Adipocyte (in vitro differentiated cells): ENCODE measurements at regions not wholly inside any gene's neighbourhood (a gene's known extent, or its start where the extent isn't known, plus 50 kb on each side); places are given as distances from the start of the nearest gene placed in this dataset.
A peak's percentile ranks its signal among the peaks of the same experiment; 100 is the strongest.
"Not testable (repeated sequence)": the region's sequence is repeated elsewhere in the genome, so short reads cannot be mapped to it uniquely, and the experiment has no call there.

ENCODE experiments used
- DNase-seq: peaks from one replicate; pipeline ENCODE4 v3.0.0-alpha.2; 2015; ENCODE audit warnings: low read depth
- H3K27me3 ChIP-seq: replicated peaks from 2 replicates; pipeline ENCODE4 v1.7.0; 2013; ENCODE audit warnings: mild to moderate bottlenecking, low read length, moderate library complexity; ENCODE audit not compliant: control insufficient read depth, insufficient read depth
- H3K36me3 ChIP-seq: 2 replicates; pipeline ENCODE4 v1.7.0; 2013; ENCODE audit warnings: low read length, mild to moderate bottlenecking, moderate library complexity; ENCODE audit not compliant: control insufficient read depth, insufficient read depth, severe bottlenecking
- H3K4me1 ChIP-seq: 2 replicates; pipeline ENCODE4 v1.7.0; 2013; ENCODE audit warnings: mild to moderate bottlenecking, low read length, moderate library complexity; ENCODE audit not compliant: control insufficient read depth, insufficient read depth
- H3K4me3 ChIP-seq: 2 replicates; pipeline ENCODE4 v1.7.0; 2013; ENCODE audit warnings: mild to moderate bottlenecking, low read length, moderate library complexity
- H3K9ac ChIP-seq: 2 replicates; pipeline ENCODE4 v1.7.0; 2013; ENCODE audit warnings: mild to moderate bottlenecking, low read length, moderate library complexity
- H3K9me3 ChIP-seq: 2 replicates; pipeline ENCODE4 v1.7.0; 2013; ENCODE audit warnings: mild to moderate bottlenecking, low read length, moderate library complexity; ENCODE audit not compliant: control insufficient read depth

DNA sequence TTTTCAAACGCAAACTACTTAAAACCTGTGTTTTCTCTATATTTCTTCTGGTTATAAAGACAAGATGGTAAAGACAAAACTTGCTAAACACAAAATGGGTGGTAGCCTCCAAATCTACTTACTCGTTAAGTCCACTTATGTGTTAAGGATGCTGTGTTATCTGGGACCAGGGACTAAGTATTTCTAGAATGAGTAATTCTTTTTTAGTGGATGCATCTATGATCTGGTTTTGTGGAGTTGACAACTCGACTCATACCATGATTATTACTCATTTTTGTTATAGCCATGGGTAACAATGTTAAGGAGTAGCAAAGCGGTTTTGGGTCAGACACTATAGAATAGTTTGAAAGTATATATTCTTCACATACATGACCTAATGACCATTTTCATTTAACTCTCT lies 239.5 kb upstream of the FOXP2 start:
- DNase-seq = peak; percentile 5
- H3K4me3 ChIP-seq = no peak overlapping the region
- H3K36me3 ChIP-seq = peaks cover 3% of the 10 kb centered on the region
- no peaks in the 10 kb centered on the region for H3K4me1 ChIP-seq
- no peaks in the 10 kb centered on the region for H3K9me3 ChIP-seq
- H3K9ac ChIP-seq = no peak overlapping the region
- H3K27me3 ChIP-seq = no peaks in the 10 kb centered on the region

DNA sequence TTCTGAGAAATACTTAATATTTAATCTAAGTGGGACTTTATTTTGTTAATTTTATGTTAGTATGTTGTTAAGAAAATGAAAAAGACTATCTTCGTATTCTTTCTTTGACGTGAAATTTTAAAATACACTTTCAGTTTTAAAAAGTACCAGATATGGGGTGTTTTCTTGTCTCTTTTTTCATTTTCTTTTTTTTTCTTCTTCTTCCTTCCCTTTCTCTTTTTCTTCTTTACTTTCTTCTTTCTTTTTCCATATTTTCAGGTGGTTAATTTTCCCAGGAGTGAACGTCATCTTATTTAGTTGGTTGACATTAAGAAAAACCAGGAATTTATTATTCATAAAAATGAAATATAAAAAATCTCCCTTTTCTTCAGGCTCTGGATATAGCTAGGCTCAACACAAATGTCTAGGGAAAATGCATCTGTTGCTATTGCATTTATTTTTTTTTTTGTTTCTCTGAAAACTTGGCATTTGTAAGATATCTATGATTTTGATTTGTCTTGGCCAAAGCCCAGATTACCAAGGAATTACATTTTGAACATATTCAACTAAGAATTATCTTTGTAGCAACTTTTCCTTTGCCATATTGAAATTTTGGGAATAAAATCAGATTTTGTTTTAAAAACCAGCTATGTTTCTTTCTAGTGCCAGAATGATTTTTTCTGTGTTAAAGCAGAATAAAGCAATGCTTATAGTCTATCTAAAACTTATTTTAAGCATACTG lies 241.3 kb upstream of the FOXP2 start:
- H3K9ac ChIP-seq = no peak overlapping the region

GRCh38 chr7:114169389-114169788 lies 245.2 kb upstream of the FOXP2 start:
- not testable (repeated sequence) for DNase-seq, H3K9me3 ChIP-seq, H3K4me3 ChIP-seq, H3K36me3 ChIP-seq, H3K4me1 ChIP-seq, H3K9ac ChIP-seq, H3K27me3 ChIP-seq

More for the DNA sequence above, 241.3 kb upstream of the FOXP2 start:
- H3K4me3 ChIP-seq = peak overlapping the region; percentile 63
- no peaks in the 10 kb centered on the region for H3K27me3 ChIP-seq
- peaks cover 4% of the 10 kb centered on the region for H3K36me3 ChIP-seq
- DNase-seq = no peak
- no peaks in the 10 kb centered on the region for H3K4me1 ChIP-seq
- no peaks in the 10 kb centered on the region for H3K9me3 ChIP-seq

GRCh38 chr7:114160925-114161324 lies 242.1 kb upstream of the PPP1R3A start:
- no peaks in the 10 kb centered on the region for H3K27me3 ChIP-seq
- H3K36me3 ChIP-seq = no peaks in the 10 kb centered on the region
- H3K9me3 ChIP-seq = no peaks in the 10 kb centered on the region
- DNase-seq = no peak
- no peak overlapping the region for H3K4me3 ChIP-seq
- no peak overlapping the region for H3K9ac ChIP-seq
- H3K4me1 ChIP-seq = no peaks in the 10 kb centered on the region

DNA sequence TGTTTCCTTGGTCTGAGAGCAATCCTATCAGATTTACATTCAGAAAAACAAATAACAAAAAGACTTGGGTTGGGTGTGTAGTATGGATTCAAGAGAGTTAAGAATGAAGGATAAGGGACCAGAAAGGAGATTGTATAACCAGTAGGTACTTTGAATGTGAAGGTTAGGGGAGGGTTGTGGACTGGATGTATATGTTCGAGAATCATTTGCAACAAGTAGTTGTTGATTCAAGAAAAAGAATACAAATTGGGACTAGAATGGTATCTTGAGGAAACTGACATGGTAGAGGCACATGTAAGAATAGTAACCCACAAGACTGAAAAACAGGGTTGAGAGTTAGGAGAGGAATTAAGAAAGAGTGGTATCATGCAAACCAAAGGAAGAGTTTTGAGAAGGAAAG lies 240.0 kb upstream of the PPP1R3A start:
- no peaks in the 10 kb centered on the region for H3K4me1 ChIP-seq
- H3K4me3 ChIP-seq = no peak overlapping the region
- H3K9ac ChIP-seq = no peak overlapping the region
- no peak for DNase-seq
- H3K27me3 ChIP-seq = no peaks in the 10 kb centered on the region
- no peaks in the 10 kb centered on the region for H3K9me3 ChIP-seq
- H3K36me3 ChIP-seq = no peaks in the 10 kb centered on the region

DNA sequence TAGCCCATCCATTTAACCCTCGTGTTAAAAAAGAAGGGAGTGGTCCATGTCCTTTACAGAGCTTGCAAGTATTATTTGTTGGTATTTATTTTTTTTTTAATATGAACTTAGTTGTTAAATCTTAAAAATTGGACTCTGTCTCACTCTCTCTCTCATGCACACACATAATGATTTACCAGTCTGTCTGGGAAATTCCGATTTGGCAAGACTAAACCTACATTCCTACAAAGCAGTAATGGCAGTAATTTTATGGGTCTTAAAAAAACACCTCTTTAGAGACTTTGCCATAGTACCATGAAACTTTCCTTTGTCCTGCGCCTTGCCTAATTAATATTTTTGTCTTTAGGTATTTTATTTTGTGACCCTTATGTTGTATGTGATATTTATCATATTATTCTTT lies 239.5 kb upstream of the PPP1R3A start:
- no peaks in the 10 kb centered on the region for H3K9me3 ChIP-seq
- H3K4me3 ChIP-seq = no peak overlapping the region
- DNase-seq = no peak
- no peak overlapping the region for H3K9ac ChIP-seq
- no peaks in the 10 kb centered on the region for H3K4me1 ChIP-seq
- no peaks in the 10 kb centered on the region for H3K36me3 ChIP-seq
- H3K27me3 ChIP-seq = no peaks in the 10 kb centered on the region

GRCh38 chr7:114156178-114156577 lies 237.4 kb upstream of the PPP1R3A start:
- no peaks in the 10 kb centered on the region for H3K36me3 ChIP-seq
- no peaks in the 10 kb centered on the region for H3K9me3 ChIP-seq
- DNase-seq = no peak
- H3K4me3 ChIP-seq = no peak overlapping the region
- no peak overlapping the region for H3K9ac ChIP-seq
- H3K4me1 ChIP-seq = no peaks in the 10 kb centered on the region
- H3K27me3 ChIP-seq = no peaks in the 10 kb centered on the region

DNA sequence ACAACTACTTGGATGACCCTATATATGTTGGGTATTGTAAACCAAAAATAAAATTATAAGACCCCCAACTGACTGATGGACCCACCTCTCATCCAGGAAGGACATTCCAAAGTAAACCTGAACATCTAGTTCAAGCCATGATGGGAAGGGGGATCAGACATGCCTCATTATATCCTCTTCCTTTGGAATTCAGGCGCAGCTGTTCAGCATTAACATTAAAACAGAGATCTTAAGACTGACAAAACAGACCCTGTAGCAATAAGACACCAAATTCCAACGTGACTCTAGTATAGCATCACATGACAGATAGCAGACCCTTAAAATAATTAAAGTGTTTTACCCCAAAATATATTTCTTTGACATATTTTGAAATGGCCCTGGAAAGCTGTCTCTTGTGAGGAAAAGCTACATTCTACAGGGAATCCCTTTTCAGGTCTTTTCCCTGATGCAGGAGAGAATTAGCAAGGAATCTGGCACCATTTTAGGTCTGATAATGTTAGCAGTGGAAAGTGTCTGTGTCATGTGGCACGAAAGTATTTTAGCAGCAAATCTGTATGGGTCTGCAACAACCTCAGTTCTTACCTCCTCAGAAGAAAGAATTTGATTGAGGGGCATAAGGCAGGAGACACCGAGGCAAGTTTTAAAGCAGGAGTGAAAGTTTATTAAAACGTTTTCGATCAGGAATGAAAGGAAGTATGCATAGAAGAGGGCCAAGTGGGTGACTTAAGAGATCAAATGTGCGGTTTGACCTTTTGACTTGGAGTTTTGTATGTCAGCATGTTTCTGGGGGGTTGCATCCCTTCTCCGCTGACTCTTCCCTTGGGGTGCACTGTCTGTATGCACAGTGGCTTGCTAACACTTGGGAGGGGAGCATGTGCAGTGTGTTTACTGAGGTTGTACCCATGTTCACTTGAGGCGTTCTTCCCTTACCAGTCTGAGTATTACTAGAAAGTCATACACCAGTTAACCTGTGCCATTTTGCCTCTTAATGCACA lies 236.6 kb upstream of the PPP1R3A start:
- Histone ChIP-seq H3K4me1 (no peaks in the 10 kb centered on the region), H3K4me3 (no peak overlapping the region), H3K36me3 (no peaks in the 10 kb centered on the region), H3K27me3 (no peaks in the 10 kb centered on the region), H3K9ac (no peak overlapping the region), H3K9me3 (no peaks in the 10 kb centered on the region)
- no peak for DNase-seq

DNA sequence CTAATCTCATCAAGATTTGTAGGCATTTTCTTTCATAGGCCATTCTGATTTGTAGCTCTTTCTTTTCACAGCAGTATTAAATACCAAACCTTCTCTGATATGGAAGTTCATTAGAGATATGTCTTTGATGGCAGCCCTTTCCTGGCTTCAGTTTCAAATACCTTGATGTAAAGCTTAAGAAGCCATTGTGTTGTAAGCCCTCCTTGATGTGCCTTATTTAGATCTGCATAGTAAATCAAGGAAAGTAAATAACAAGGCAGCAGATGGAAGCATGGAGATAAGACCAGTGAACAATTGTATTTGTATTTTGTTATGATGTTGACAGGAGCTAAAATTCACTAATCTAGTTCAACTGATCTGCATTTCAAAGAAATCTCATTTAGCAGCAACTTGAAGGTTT lies 234.9 kb upstream of the PPP1R3A start:
- Histone ChIP-seq H3K4me1 (no peaks in the 10 kb centered on the region), H3K4me3 (no peak overlapping the region), H3K36me3 (no peaks in the 10 kb centered on the region), H3K9me3 (no peaks in the 10 kb centered on the region), H3K27me3 (no peaks in the 10 kb centered on the region), H3K9ac (no peak overlapping the region)
- no peak for DNase-seq

DNA sequence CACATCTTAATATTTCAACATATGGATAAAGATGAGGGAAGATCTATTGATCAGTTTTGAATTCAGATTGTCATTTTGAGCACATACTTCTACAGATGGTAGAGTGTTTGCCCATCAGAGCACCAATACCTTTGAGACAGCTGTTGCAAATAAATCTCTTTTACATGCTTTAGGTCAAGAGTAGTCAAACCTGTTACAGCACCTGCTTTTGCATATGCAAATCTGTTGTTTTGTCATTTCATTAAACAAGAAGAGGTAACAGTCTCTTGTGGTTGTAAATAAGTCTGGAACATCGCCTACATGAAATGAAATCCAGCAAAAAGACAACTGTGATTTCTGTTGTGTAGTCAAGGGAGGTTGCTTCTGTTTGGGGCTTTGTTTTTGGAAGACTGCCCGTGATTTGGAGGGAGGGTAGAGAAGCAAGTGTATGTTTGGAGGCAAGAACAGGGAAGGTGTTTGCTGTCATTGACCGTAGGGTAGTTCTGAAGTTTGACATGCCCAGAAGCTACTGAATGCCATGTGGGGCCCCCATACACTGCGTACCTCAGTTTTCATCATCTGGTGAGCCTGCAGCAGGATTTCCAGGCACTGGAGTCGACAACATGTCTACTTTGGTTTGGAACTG lies 233.6 kb upstream of the PPP1R3A start:
- H3K9ac ChIP-seq = no peak overlapping the region
- no peaks in the 10 kb centered on the region for H3K36me3 ChIP-seq
- no peak overlapping the region for H3K4me3 ChIP-seq
- H3K27me3 ChIP-seq = no peaks in the 10 kb centered on the region
- no peaks in the 10 kb centered on the region for H3K9me3 ChIP-seq
- H3K4me1 ChIP-seq = no peaks in the 10 kb centered on the region
- DNase-seq = no peak

DNA sequence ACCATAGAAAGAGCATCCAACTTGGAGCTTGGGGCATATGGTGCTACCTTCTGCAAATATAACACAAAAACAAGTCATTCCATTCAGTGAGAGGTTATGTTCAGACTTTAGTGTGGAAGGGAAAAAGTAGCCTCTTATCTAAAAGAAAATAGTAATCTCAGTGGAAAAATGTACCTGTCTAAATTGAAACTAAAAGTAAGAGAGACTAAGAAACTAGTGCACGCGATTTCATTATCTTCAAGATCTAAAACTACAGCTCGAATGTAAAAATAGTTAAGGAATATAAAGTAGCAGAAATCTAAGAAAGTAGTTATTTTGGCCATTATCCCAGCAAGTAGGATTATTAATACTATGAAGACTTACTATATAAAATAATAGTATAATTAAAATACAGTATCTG lies 233.0 kb upstream of the PPP1R3A start:
- Histone ChIP-seq H3K4me3 (no peak overlapping the region), H3K9me3 (no peaks in the 10 kb centered on the region), H3K4me1 (no peaks in the 10 kb centered on the region), H3K27me3 (no peaks in the 10 kb centered on the region), H3K36me3 (no peaks in the 10 kb centered on the region), H3K9ac (no peak overlapping the region)
- no peak for DNase-seq
